ENCODE measurements at regions not wholly inside any gene's neighbourhood (a gene's known extent, or its start where the extent isn't known, plus 50 kb on each side); places are given as distances from the start of the nearest gene placed in this dataset.

DNA sequence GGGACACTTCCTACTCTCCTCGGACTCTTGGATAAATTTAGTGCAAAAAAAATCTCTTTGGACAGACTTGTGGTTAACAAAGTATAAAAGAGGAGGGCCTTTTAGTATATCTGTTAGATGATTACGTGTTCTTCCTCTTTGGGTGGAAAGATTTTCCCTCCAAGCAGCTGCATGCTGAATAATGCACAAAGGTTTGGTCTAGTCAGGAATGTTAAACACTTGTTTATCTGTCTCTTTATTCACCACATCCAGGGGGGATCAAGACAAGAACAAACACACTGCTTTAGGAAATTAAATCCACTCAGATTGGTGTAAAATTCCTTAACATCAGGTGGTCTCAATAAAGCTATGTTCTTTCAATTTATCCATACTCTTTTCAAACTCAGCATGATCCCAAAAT lies 260.9 kb upstream of the CHD6 start:
- no peak for DNase-seq (ENCODE audit: low read depth)
- H3K4me3 ChIP-seq (ENCODE audit: low read depth, low read length), result no peak overlapping the region
- TF ChIP-seq, protein P1, sequence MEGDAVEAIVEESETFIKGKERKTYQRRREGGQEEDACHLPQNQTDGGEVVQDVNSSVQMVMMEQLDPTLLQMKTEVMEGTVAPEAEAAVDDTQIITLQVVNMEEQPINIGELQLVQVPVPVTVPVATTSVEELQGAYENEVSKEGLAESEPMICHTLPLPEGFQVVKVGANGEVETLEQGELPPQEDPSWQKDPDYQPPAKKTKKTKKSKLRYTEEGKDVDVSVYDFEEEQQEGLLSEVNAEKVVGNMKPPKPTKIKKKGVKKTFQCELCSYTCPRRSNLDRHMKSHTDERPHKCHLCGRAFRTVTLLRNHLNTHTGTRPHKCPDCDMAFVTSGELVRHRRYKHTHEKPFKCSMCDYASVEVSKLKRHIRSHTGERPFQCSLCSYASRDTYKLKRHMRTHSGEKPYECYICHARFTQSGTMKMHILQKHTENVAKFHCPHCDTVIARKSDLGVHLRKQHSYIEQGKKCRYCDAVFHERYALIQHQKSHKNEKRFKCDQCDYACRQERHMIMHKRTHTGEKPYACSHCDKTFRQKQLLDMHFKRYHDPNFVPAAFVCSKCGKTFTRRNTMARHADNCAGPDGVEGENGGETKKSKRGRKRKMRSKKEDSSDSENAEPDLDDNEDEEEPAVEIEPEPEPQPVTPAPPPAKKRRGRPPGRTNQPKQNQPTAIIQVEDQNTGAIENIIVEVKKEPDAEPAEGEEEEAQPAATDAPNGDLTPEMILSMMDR (IDR thresholded peaks at IDR 0.05; ENCODE audit: insufficient read depth, low read depth, low read length), result no peak

- no peak for DNase-seq (ENCODE audit: low read depth)
- no peak overlapping the region for H3K4me3 ChIP-seq (ENCODE audit: low read depth, low read length)
- TF ChIP-seq, protein P1 (IDR thresholded peaks at IDR 0.05; ENCODE audit: insufficient read depth, low read depth, low read length), result no peak
These were observed 259.7 kb upstream of the CHD6 start for GRCh38 chr20:41877911-41878310.

GRCh38 chr20:41874658-41875057 lies 256.5 kb upstream of the CHD6 start:
- TF ChIP-seq, protein P1 (IDR thresholded peaks at IDR 0.05; ENCODE audit: insufficient read depth, low read depth, low read length), result no peak
- no peak for DNase-seq (ENCODE audit: low read depth)
- no peak overlapping the region for H3K4me3 ChIP-seq (ENCODE audit: low read depth, low read length)

DNA sequence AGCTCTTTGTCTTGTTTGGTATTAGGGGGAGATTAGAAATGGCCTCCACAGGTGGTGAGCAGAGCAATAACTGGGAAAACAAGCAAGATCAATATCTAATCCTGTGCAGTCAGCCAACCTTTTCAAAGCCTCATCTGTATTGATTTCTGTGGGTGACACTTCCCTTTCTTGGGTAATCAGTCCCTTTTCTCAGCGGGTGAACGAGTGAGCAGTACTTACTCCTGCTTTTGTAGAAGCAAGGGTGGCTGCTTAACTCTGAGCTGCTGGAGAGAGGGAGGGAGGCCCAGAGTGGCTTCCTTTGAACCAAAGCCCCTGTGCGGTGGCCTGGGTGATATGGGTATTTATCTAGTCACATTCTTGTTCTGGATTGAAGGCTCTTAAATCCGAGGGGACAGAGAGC lies 254.8 kb upstream of the CHD6 start:
- TF ChIP-seq, protein P1 (IDR thresholded peaks at IDR 0.05; ENCODE audit: insufficient read depth, low read depth, low read length), result no peak
- DNase-seq (ENCODE audit: low read depth), result no peak
- H3K4me3 ChIP-seq (ENCODE audit: low read depth, low read length), result no peak overlapping the region

- DNase-seq (ENCODE audit: low read depth), result no peak
- H3K4me3 ChIP-seq (ENCODE audit: low read depth, low read length), result no peak overlapping the region
- TF ChIP-seq, protein P1 (IDR thresholded peaks at IDR 0.05; ENCODE audit: insufficient read depth, low read depth, low read length), result no peak
These were observed 252.8 kb upstream of the CHD6 start for GRCh38 chr20:41870869-41871462.

GRCh38 chr20:41869261-41869660 lies 251.1 kb upstream of the CHD6 start:
- TF ChIP-seq, protein P1 (IDR thresholded peaks at IDR 0.05; ENCODE audit: insufficient read depth, low read depth, low read length), result no peak
- DNase-seq (ENCODE audit: low read depth), result no peak
- H3K4me3 ChIP-seq (ENCODE audit: low read depth, low read length), result no peak overlapping the region

DNA sequence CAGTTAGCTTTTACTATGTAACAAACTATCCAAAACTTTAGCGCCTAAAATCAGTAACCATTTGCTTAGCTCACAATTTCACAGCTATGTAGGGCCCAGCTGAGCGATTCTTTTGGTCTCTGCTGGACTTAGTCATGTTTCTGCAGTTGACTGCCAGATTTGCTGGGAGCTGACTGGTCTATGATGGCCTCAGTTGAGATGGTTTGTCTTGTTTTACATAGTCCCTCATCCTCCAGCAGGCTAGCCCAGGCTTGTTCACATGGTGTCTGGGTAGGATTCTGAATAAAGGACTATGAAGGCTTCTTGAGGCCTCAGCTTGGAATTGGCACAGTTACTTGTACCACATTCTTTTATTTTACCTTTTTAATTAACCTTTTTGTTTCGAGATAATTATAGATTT lies 247.8 kb upstream of the CHD6 start:
- TF ChIP-seq, protein P1 (IDR thresholded peaks at IDR 0.05; ENCODE audit: insufficient read depth, low read depth, low read length), result no peak
- no peak for DNase-seq (ENCODE audit: low read depth)

More for the DNA sequence above, 247.8 kb upstream of the CHD6 start:
- H3K4me3 ChIP-seq (ENCODE audit: low read depth, low read length), result no peak overlapping the region

Data from fibroblast of villous mesenchyme (primary cell).